Mesenchymal stem cell (in vitro differentiated cells and primary cell): ENCODE measurements at regions not wholly inside any gene's neighbourhood (a gene's known extent, or its start where the extent isn't known, plus 50 kb on each side); places are given as distances from the start of the nearest gene placed in this dataset.

Experiments used
- DNase-seq: peaks from one replicate; pipeline ENCODE4 v3.0.0-alpha.2; 2013
- H2AFZ ChIP-seq: one replicate; pipeline ENCODE4 v1.6.1; 2013; ENCODE audit warnings: low read depth, mild to moderate bottlenecking, control low read depth, inconsistent platforms, low read length, moderate library complexity
- H2AK5ac ChIP-seq: 2 replicates; pipeline ENCODE4 v1.6.1; 2013; ENCODE audit warnings: low read length, moderate library complexity, mild to moderate bottlenecking, inconsistent platforms; ENCODE audit not compliant: severe bottlenecking
- H2BK120ac ChIP-seq: one replicate; pipeline ENCODE4 v1.6.1; 2013; ENCODE audit warnings: low read depth, mild to moderate bottlenecking, inconsistent platforms, low read length, moderate library complexity
- H2BK12ac ChIP-seq, 2 experiments: one replicate each; pipeline ENCODE4 v1.6.1; 2013; ENCODE audit warnings: inconsistent platforms in 2 of 2, low read length in 2 of 2, mild to moderate bottlenecking in 2 of 2, moderate library complexity in 2 of 2, control low read depth in 1 of 2
- H2BK15ac ChIP-seq: one replicate; pipeline ENCODE4 v1.6.1; 2013; ENCODE audit warnings: mild to moderate bottlenecking, low read depth, inconsistent platforms; ENCODE audit not compliant: poor library complexity, severe bottlenecking
- H2BK5ac ChIP-seq: 2 replicates; pipeline ENCODE4 v1.6.1; 2013; ENCODE audit warnings: low read depth, mild to moderate bottlenecking, low read length, control low read depth, inconsistent platforms; ENCODE audit not compliant: poor library complexity, severe bottlenecking
- H3K14ac ChIP-seq, 2 experiments: one replicate each; pipeline ENCODE4 v1.6.1; 2013; ENCODE audit warnings: inconsistent platforms in 2 of 2, low read length in 2 of 2, control low read depth in 1 of 2, mild to moderate bottlenecking in 1 of 2, moderate library complexity in 1 of 2
- H3K18ac ChIP-seq, 2 experiments: one replicate each; pipeline ENCODE4 v1.6.1; 2013; ENCODE audit warnings: inconsistent platforms in 2 of 2, low read length in 2 of 2, control low read depth in 1 of 2, low read depth in 1 of 2, mild to moderate bottlenecking in 1 of 2
- H3K23ac ChIP-seq, 2 experiments: one replicate each; pipeline ENCODE4 v1.6.1; 2013; ENCODE audit warnings: inconsistent platforms in 2 of 2, low read length in 2 of 2, mild to moderate bottlenecking in 2 of 2, moderate library complexity in 2 of 2, control low read depth in 1 of 2
- H3K27ac ChIP-seq: 2 replicates; pipeline ENCODE4 v1.5.1; 2013; ENCODE audit warnings: mild to moderate bottlenecking, moderate library complexity, low read length, control low read depth, inconsistent platforms; ENCODE audit not compliant: poor library complexity, severe bottlenecking
- H3K27me3 ChIP-seq, 2 experiments: 2 replicates each; pipeline versions ENCODE4 v1.6.1 to v1.7.0; 2013; ENCODE audit warnings: low read length in 2 of 2, mild to moderate bottlenecking in 2 of 2, moderate library complexity in 2 of 2, control low read depth in 1 of 2, inconsistent platforms in 1 of 2; ENCODE audit not compliant: control insufficient read depth in 1 of 2, insufficient read depth in 1 of 2
- H3K36me3 ChIP-seq, 2 experiments: 2 replicates each; pipeline versions ENCODE4 v1.6.1 to v1.7.0; 2013; ENCODE audit warnings: low read length in 2 of 2, control low read depth in 1 of 2, inconsistent platforms in 1 of 2, low read depth in 1 of 2, mild to moderate bottlenecking in 1 of 2; ENCODE audit not compliant: insufficient read depth in 2 of 2, control insufficient read depth in 1 of 2
- H3K4ac ChIP-seq, 2 experiments: one replicate each; pipeline ENCODE4 v1.6.1; 2013; ENCODE audit warnings: inconsistent platforms in 2 of 2, low read length in 2 of 2, mild to moderate bottlenecking in 2 of 2, moderate library complexity in 2 of 2, control low read depth in 1 of 2, low read depth in 1 of 2
- H3K4me1 ChIP-seq: 2 replicates; pipeline ENCODE4 v1.6.1; 2013; ENCODE audit warnings: low read depth, low read length, control low read depth; ENCODE audit not compliant: control insufficient read depth, insufficient read depth
- H3K4me2 ChIP-seq: 2 replicates; pipeline ENCODE4 v1.6.1; 2013; ENCODE audit warnings: low read length, mild to moderate bottlenecking, inconsistent platforms; ENCODE audit not compliant: poor library complexity, severe bottlenecking
- H3K4me3 ChIP-seq, 2 experiments: 2 replicates each; pipeline versions ENCODE4 v1.5.1 to v1.7.0; 2013; ENCODE audit warnings: low read length in 2 of 2, mild to moderate bottlenecking in 2 of 2, control low read depth in 1 of 2, low read depth in 1 of 2; ENCODE audit not compliant: insufficient read depth in 1 of 2
- H3K79me1 ChIP-seq: replicated peaks from 2 replicates; pipeline ENCODE4 v1.6.1; 2013; ENCODE audit warnings: mild to moderate bottlenecking, control low read depth, low read length, inconsistent platforms; ENCODE audit not compliant: poor library complexity, severe bottlenecking
- H3K9ac ChIP-seq: 2 replicates; pipeline ENCODE4 v1.7.0; 2013; ENCODE audit warnings: mild to moderate bottlenecking, low read length, moderate library complexity
- H3K9me3 ChIP-seq: 2 replicates; pipeline ENCODE4 v1.7.0; 2013; ENCODE audit warnings: mild to moderate bottlenecking, low read length; ENCODE audit not compliant: control insufficient read depth
- H4K8ac ChIP-seq: one replicate; pipeline ENCODE4 v1.6.1; 2013; ENCODE audit warnings: inconsistent platforms, mild to moderate bottlenecking, low read length, moderate library complexity
- H4K91ac ChIP-seq: one replicate; pipeline ENCODE4 v1.6.1; 2013; ENCODE audit warnings: mild to moderate bottlenecking, low read length, inconsistent platforms
- WGBS: methylation state at CpG from one replicate; pipeline ENCODE4 v1.1.7; 2013; ENCODE audit warnings: mixed read lengths; 5-methylcytosine and 5-hydroxymethylcytosine counted together

DNA sequence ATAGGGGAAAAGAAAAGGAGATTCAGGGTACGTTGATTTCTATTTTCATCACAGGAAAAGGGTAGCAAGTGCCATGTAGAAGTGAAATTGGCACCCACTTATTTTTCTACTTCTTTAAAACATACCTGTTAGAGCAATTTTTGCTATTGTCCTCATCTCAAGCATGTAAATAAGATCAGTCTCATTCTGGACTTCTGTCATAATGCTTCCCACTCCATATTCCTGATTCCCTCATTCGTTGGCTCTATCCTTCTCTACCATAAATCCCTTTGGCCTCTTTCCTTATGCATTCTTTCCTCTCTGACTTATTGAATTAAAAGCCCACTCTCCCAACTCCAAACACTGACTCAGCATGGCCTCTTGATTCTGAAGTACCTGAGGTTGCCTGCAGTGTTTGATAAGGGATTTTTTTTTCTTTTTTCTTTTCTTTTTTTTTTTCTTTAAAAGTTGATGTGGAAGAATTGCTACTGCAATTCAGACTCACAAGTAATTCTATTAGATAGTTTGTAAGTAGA, 465.7 kb downstream of the SLITRK6 start:
- Histone ChIP-seq H2BK12ac (no peak overlapping the region), H3K9ac (no peak overlapping the region), H3K27ac (no peak overlapping the region), H2BK5ac (no peak overlapping the region), H3K79me1 (no peaks in the 10 kb centered on the region), H2BK15ac (no peak overlapping the region), H3K4me3 (no peak overlapping the region), H3K36me3 (no peaks in the 10 kb centered on the region), H3K18ac (no peak overlapping the region), H3K4me2 (no peak overlapping the region), H3K23ac (no peak overlapping the region), H3K4me1 (no peaks in the 10 kb centered on the region), H4K91ac (no peak overlapping the region), H2AFZ (no peak overlapping the region), H3K4ac (no peak overlapping the region), H3K14ac (no peak overlapping the region), H4K8ac (no peak overlapping the region), H2BK120ac (no peak overlapping the region), H2AK5ac (no peak overlapping the region), H3K9me3 (peaks cover 4% of the 10 kb centered on the region), H3K27me3 (no peaks in the 10 kb centered on the region)
- WGBS: 53% methylated on average over 2 of the region's 2 CpGs
- no peak for DNase-seq

DNA sequence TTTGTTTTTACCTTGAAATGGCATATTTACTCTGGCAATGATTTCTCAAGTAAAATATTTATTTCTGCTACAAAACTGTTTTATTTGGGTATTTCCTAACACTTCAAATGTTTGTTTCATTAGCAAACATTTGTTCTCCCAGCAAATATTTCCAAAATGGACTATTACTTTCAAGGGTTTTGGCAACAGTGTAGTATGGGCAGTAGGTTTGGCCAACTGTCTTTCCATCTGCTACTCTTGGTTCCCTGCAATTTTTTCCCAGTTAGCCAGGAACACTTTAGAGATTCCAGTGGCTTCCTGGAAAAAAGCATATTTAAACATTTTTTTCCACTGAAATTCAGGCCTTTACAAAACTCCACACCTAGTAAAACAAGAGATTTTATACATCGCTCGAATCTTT, 466.6 kb downstream of the SLITRK6 start:
- H3K4me3 ChIP-seq: no peak overlapping the region
- no peak overlapping the region for H2BK120ac ChIP-seq
- H2BK15ac ChIP-seq: no peak overlapping the region
- H3K36me3 ChIP-seq: no peaks in the 10 kb centered on the region
- no peak overlapping the region for H3K23ac ChIP-seq
- no peaks in the 10 kb centered on the region for H3K79me1 ChIP-seq
- H2AFZ ChIP-seq: no peak overlapping the region
- no peak overlapping the region for H4K91ac ChIP-seq
- no peak overlapping the region for H3K14ac ChIP-seq
- peaks cover 4% of the 10 kb centered on the region for H3K9me3 ChIP-seq
- H2AK5ac ChIP-seq: no peak overlapping the region
- H3K4me2 ChIP-seq: no peak overlapping the region
- H3K4me1 ChIP-seq: no peaks in the 10 kb centered on the region
- WGBS: no CpG with 5 or more reads among the region's 2 CpGs
- H3K27ac ChIP-seq: no peak overlapping the region
- H3K18ac ChIP-seq: no peak overlapping the region
- no peak overlapping the region for H2BK12ac ChIP-seq
- H3K27me3 ChIP-seq: no peaks in the 10 kb centered on the region
- H2BK5ac ChIP-seq: no peak overlapping the region
- H3K4ac ChIP-seq: no peak overlapping the region
- no peak overlapping the region for H3K9ac ChIP-seq
- no peak overlapping the region for H4K8ac ChIP-seq
- DNase-seq: no peak

DNA sequence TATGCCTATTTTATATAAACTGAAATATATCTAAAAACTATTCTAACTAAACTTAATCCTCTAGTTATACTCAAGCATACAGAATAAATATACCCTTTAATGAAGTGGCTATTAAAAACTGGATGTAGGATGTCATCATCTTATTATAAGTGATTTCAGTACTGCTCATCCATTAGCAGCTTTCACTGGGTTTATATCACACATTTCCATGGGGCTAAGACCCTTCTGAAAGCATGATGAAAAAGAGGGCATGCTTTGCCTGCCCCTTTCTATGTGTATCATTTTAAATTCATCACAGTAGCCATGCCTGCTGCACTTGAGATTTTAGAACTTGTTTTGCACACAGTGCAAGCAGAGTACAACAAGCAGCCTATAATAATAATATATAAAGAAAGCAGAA, 477.5 kb downstream of the SLITRK6 start:
- Histone ChIP-seq H4K91ac (no peak overlapping the region), H2BK5ac (no peak overlapping the region), H2BK120ac (no peak overlapping the region), H2BK12ac (no peak overlapping the region), H3K79me1 (no peaks in the 10 kb centered on the region), H3K27ac (no peak overlapping the region), H3K23ac (no peak overlapping the region), H3K9me3 (no peaks in the 10 kb centered on the region), H2AK5ac (no peak overlapping the region), H3K14ac (no peak overlapping the region), H3K27me3 (no peaks in the 10 kb centered on the region), H2AFZ (no peak overlapping the region), H4K8ac (no peak overlapping the region), H3K9ac (no peak overlapping the region), H3K4me1 (no peaks in the 10 kb centered on the region), H3K36me3 (no peaks in the 10 kb centered on the region), H3K18ac (no peak overlapping the region), H3K4me3 (no peak overlapping the region), H3K4me2 (no peak overlapping the region), H2BK15ac (no peak overlapping the region), H3K4ac (no peak overlapping the region)
- DNase-seq: no peak

DNA sequence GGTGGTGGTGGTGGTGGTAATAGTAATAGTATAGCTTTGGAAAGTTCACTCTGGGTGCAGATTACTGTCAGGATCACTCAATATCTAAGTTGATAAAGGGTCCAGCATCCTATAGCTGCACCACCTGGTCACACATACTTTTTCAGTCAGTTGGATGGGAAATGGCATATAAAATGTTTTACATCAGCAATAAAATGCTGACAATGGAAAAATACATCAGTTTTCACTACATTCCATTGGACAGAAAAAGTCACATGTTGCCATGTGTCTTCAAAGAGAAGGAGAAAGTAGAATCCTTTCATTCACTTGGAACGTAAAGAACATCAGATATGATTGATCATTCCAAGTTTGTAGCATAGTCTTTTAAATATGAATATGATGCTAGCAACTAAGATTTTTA, 481.4 kb downstream of the SLITRK6 start:
- no peaks in the 10 kb centered on the region for H3K27me3 ChIP-seq
- no peak overlapping the region for H2BK5ac ChIP-seq
- no peak overlapping the region for H3K9ac ChIP-seq
- no peak overlapping the region for H3K18ac ChIP-seq
- H3K14ac ChIP-seq: no peak overlapping the region
- H3K27ac ChIP-seq: no peak overlapping the region
- no peak overlapping the region for H2BK12ac ChIP-seq
- no peak overlapping the region for H3K4me3 ChIP-seq
- DNase-seq: no peak
- no peak overlapping the region for H2BK15ac ChIP-seq
- no peak overlapping the region for H3K4me2 ChIP-seq
- peaks cover 1% of the 10 kb centered on the region for H3K4me1 ChIP-seq
- no CpG with 5 or more reads among the region's 1 CpG for WGBS
- H4K8ac ChIP-seq: no peak overlapping the region
- H4K91ac ChIP-seq: no peak overlapping the region
- H3K79me1 ChIP-seq: no peaks in the 10 kb centered on the region
- H3K4ac ChIP-seq: no peak overlapping the region
- no peak overlapping the region for H2AFZ ChIP-seq
- H3K23ac ChIP-seq: no peak overlapping the region
- no peak overlapping the region for H2BK120ac ChIP-seq
- no peaks in the 10 kb centered on the region for H3K36me3 ChIP-seq
- no peaks in the 10 kb centered on the region for H3K9me3 ChIP-seq
- no peak overlapping the region for H2AK5ac ChIP-seq
